ENCODE measurements at regions not wholly inside any gene's neighbourhood (a gene's known extent, or its start where the extent isn't known, plus 50 kb on each side); places are given as distances from the start of the nearest gene placed in this dataset.

GRCh38 chr2:120659275-120659977 is 76.2 kb upstream of the GLI2 start:
- TF ChIP-seq PAX8 (IDR thresholded peaks at IDR 0.05) (no peak), POLR2A (IDR thresholded peaks at IDR 0.05; ENCODE audit: low read depth, low read length) (no peak), EZH2 (IDR thresholded peaks at IDR 0.05; ENCODE audit: borderline replicate concordance, control insufficient read depth, low read depth, low read length) (no peak), CTCF (IDR thresholded peaks at IDR 0.05 in 2 of 3, conservative IDR thresholded peaks at IDR 0.05 in 1 of 3; ENCODE audit: control insufficient read depth in 2 of 3, extremely low read depth in 1 of 3, insufficient read depth in 1 of 3, low read depth in 3 of 3, low read length in 3 of 3) (no peak), REST (IDR thresholded peaks at IDR 0.05; ENCODE audit: low read depth, low read length) (no peak), SIN3A (IDR thresholded peaks at IDR 0.05; ENCODE audit: low read depth, low read length) (no peak), RELA (IDR thresholded peaks at IDR 0.05; ENCODE audit: borderline replicate concordance, partially characterized antibody) (no peak), SUZ12 (IDR thresholded peaks at IDR 0.05; ENCODE audit: unreplicated experiment) (no peak)

All from GM12878 (cell line).